IPS-18a (cell line): ENCODE measurements at regions not wholly inside any gene's neighbourhood (a gene's known extent, or its start where the extent isn't known, plus 50 kb on each side); places are given as distances from the start of the nearest gene placed in this dataset.
"Not testable (repeated sequence)": the region's sequence is repeated elsewhere in the genome, so short reads cannot be mapped to it uniquely, and the experiment has no call there.

ENCODE experiments used
- H3K27ac ChIP-seq: one replicate; pipeline ENCODE4 v1.5.1; 2013; ENCODE audit warnings: low read length
- H3K27me3 ChIP-seq: one replicate; pipeline ENCODE4 v1.6.1; 2013; ENCODE audit warnings: mild to moderate bottlenecking, low read length; ENCODE audit not compliant: control insufficient read depth, insufficient read depth
- H3K36me3 ChIP-seq: one replicate; pipeline ENCODE4 v1.6.1; 2013; ENCODE audit warnings: low read depth, low read length; ENCODE audit not compliant: control insufficient read depth
- H3K4me1 ChIP-seq: one replicate; pipeline ENCODE4 v1.6.1; 2013; ENCODE audit warnings: low read depth, low read length; ENCODE audit not compliant: control insufficient read depth
- H3K4me3 ChIP-seq: one replicate; pipeline ENCODE4 v1.5.1; 2013; ENCODE audit warnings: low read length
- H3K9ac ChIP-seq: one replicate; pipeline ENCODE4 v1.6.1; 2013; ENCODE audit warnings: mild to moderate bottlenecking, low read length, moderate library complexity
- H3K9me3 ChIP-seq: one replicate; pipeline ENCODE4 v1.6.1; 2013; ENCODE audit warnings: low read depth, low read length; ENCODE audit not compliant: control insufficient read depth

GRCh38 chr18:71212739-71213138 is 923.9 kb downstream of the SOCS6 start:
- H3K4me3 ChIP-seq, H3K36me3 ChIP-seq, H3K9ac ChIP-seq, H3K4me1 ChIP-seq, H3K27me3 ChIP-seq, H3K27ac ChIP-seq: not testable (repeated sequence)
- peaks cover 34% of the 10 kb centered on the region for H3K9me3 ChIP-seq

- peaks cover 29% of the 10 kb centered on the region for H3K9me3 ChIP-seq
- H3K27me3 ChIP-seq = no peaks in the 10 kb centered on the region
- no peak overlapping the region for H3K27ac ChIP-seq
- H3K4me1 ChIP-seq = no peaks in the 10 kb centered on the region
- no peaks in the 10 kb centered on the region for H3K36me3 ChIP-seq
- H3K4me3 ChIP-seq = no peak overlapping the region
- H3K9ac ChIP-seq = no peak overlapping the region
Measured at GRCh38 chr18:71212222-71212621, 923.4 kb downstream of the SOCS6 start.

GRCh38 chr18:71209944-71210343 is 921.1 kb downstream of the SOCS6 start:
- Histone ChIP-seq H3K36me3 (no peaks in the 10 kb centered on the region), H3K27me3 (no peaks in the 10 kb centered on the region), H3K9me3 (peaks cover 18% of the 10 kb centered on the region), H3K4me1 (no peaks in the 10 kb centered on the region), H3K27ac (no peak overlapping the region), H3K4me3 (no peak overlapping the region), H3K9ac (no peak overlapping the region)

- H3K27ac ChIP-seq = no peak overlapping the region
- H3K27me3 ChIP-seq = no peaks in the 10 kb centered on the region
- H3K9ac ChIP-seq = no peak overlapping the region
- H3K9me3 ChIP-seq = peaks cover 6% of the 10 kb centered on the region
- H3K4me3 ChIP-seq = no peak overlapping the region
- H3K4me1 ChIP-seq = no peaks in the 10 kb centered on the region
- no peaks in the 10 kb centered on the region for H3K36me3 ChIP-seq
Measured at GRCh38 chr18:71194438-71194837, 905.6 kb downstream of the SOCS6 start.

GRCh38 chr18:71189581-71189980 is 900.7 kb downstream of the SOCS6 start:
- no peak overlapping the region for H3K4me3 ChIP-seq
- no peak overlapping the region for H3K27ac ChIP-seq
- H3K36me3 ChIP-seq = no peaks in the 10 kb centered on the region
- H3K27me3 ChIP-seq = no peaks in the 10 kb centered on the region
- peaks cover 24% of the 10 kb centered on the region for H3K9me3 ChIP-seq
- H3K4me1 ChIP-seq = no peaks in the 10 kb centered on the region
- H3K9ac ChIP-seq = no peak overlapping the region

GRCh38 chr18:71168557-71169145 is 879.8 kb downstream of the SOCS6 start:
- Histone ChIP-seq H3K4me3 (no peak overlapping the region), H3K9me3 (peaks cover 24% of the 10 kb centered on the region), H3K9ac (no peak overlapping the region), H3K27ac (no peak overlapping the region), H3K27me3 (no peaks in the 10 kb centered on the region), H3K4me1 (no peaks in the 10 kb centered on the region), H3K36me3 (no peaks in the 10 kb centered on the region)

GRCh38 chr18:71136487-71136886 is 847.6 kb downstream of the SOCS6 start:
- Histone ChIP-seq H3K36me3 (no peaks in the 10 kb centered on the region), H3K27me3 (no peaks in the 10 kb centered on the region), H3K9me3 (peaks cover 18% of the 10 kb centered on the region), H3K9ac (no peak overlapping the region), H3K4me1 (no peaks in the 10 kb centered on the region), H3K27ac (no peak overlapping the region), H3K4me3 (no peak overlapping the region)

- Histone ChIP-seq H3K27me3 (no peaks in the 10 kb centered on the region), H3K9me3 (peaks cover 22% of the 10 kb centered on the region), H3K27ac (no peak overlapping the region), H3K4me1 (no peaks in the 10 kb centered on the region), H3K4me3 (no peak overlapping the region), H3K9ac (no peak overlapping the region), H3K36me3 (no peaks in the 10 kb centered on the region)
Measured at GRCh38 chr18:71134122-71134521, 845.3 kb downstream of the SOCS6 start.

GRCh38 chr18:71131918-71132317 is 843.1 kb downstream of the SOCS6 start:
- Histone ChIP-seq H3K27ac (no peak overlapping the region), H3K4me3 (no peak overlapping the region), H3K9me3 (peaks cover 29% of the 10 kb centered on the region), H3K9ac (no peak overlapping the region), H3K4me1 (no peaks in the 10 kb centered on the region), H3K36me3 (no peaks in the 10 kb centered on the region), H3K27me3 (no peaks in the 10 kb centered on the region)

GRCh38 chr18:71130351-71130750 is 841.5 kb downstream of the SOCS6 start:
- peaks cover 29% of the 10 kb centered on the region for H3K9me3 ChIP-seq

GRCh38 chr18:71125581-71125980 is 836.7 kb downstream of the SOCS6 start:
- H3K27me3 ChIP-seq = no peaks in the 10 kb centered on the region
- no peaks in the 10 kb centered on the region for H3K4me1 ChIP-seq
- no peak overlapping the region for H3K4me3 ChIP-seq
- H3K9me3 ChIP-seq = peaks cover 36% of the 10 kb centered on the region
- H3K27ac ChIP-seq = no peak overlapping the region
- H3K36me3 ChIP-seq = no peaks in the 10 kb centered on the region
- H3K9ac ChIP-seq = no peak overlapping the region

More at GRCh38 chr18:71130351-71130750, 841.5 kb downstream of the SOCS6 start:
- Histone ChIP-seq H3K36me3 (no peaks in the 10 kb centered on the region), H3K27me3 (no peaks in the 10 kb centered on the region), H3K4me3 (no peak overlapping the region), H3K27ac (no peak overlapping the region), H3K4me1 (no peaks in the 10 kb centered on the region), H3K9ac (no peak overlapping the region)

GRCh38 chr18:71116535-71116934 is 827.7 kb downstream of the SOCS6 start:
- Histone ChIP-seq H3K4me3 (no peak overlapping the region), H3K9me3 (peaks cover 35% of the 10 kb centered on the region), H3K4me1 (no peaks in the 10 kb centered on the region), H3K27me3 (no peaks in the 10 kb centered on the region), H3K9ac (no peak overlapping the region), H3K27ac (no peak overlapping the region), H3K36me3 (no peaks in the 10 kb centered on the region)
